OCI-LY3 (cell line): ENCODE measurements at regions not wholly inside any gene's neighbourhood (a gene's known extent, or its start where the extent isn't known, plus 50 kb on each side); places are given as distances from the start of the nearest gene placed in this dataset.
A peak's percentile ranks its signal among the peaks of the same experiment; 100 is the strongest.

Experiments used
- H2AFZ ChIP-seq: fragments of 200-600, 300-600 bp; shearing (Covaris generic); 2 replicates; pipeline ENCODE4 v1.6.0; 2014; ENCODE audit warnings: antibody characterized with exemption, low read depth, low read length
- H3K27ac ChIP-seq: fragments of 200-600, 300-600 bp; sonication (generic); 2 replicates; pipeline ENCODE4 v1.5.1; 2014; ENCODE audit warnings: mild to moderate bottlenecking, low read length, moderate library complexity, mixed read lengths
- H3K27me3 ChIP-seq: fragments of 200-600, 300-600 bp; sonication (generic); 2 replicates; pipeline ENCODE4 v1.6.1; 2014; ENCODE audit warnings: low read depth, low read length, mixed read lengths
- H3K36me3 ChIP-seq: fragments of 200-600, 300-600 bp; sonication (generic); replicated peaks from 2 replicates; pipeline ENCODE3; 2014; ENCODE audit warnings: low read depth, low read length, mixed read lengths
- H3K4me1 ChIP-seq: fragments of 300-600, 200-600 bp; sonication (generic); 2 replicates; pipeline ENCODE4 v1.6.1; 2014; ENCODE audit warnings: low read length, mixed read lengths
- H3K4me2 ChIP-seq: fragments of 200-600, 300-600 bp; sonication (generic); 2 replicates; pipeline ENCODE4 v1.6.1; 2014; ENCODE audit warnings: low read length, mixed read lengths
- H3K4me3 ChIP-seq: fragments of 300-600, 200-600 bp; sonication (generic); 2 replicates; pipeline ENCODE4 v1.5.1; 2014; ENCODE audit warnings: antibody characterized with exemption, mild to moderate bottlenecking, low read length, moderate library complexity
- H3K79me2 ChIP-seq: fragments of 300-600, 200-600 bp; shearing (Covaris generic); 2 replicates; pipeline ENCODE4 v1.6.1; 2014; ENCODE audit warnings: mild to moderate bottlenecking, low read length, mixed read lengths
- H3K9ac ChIP-seq: fragments of 300-600, 200-600 bp; shearing (Covaris generic); 2 replicates; pipeline ENCODE4 v1.6.0; 2014; ENCODE audit warnings: mild to moderate bottlenecking, low read length, moderate library complexity
- H3K9me3 ChIP-seq: fragments of 200-600, 300-600 bp; shearing (Covaris generic); 2 replicates; pipeline ENCODE4 v1.6.1; 2014; ENCODE audit warnings: low read length, mixed read lengths; ENCODE audit not compliant: insufficient read depth
- H4K20me1 ChIP-seq: fragments of 200-600, 300-600 bp; sonication (generic); 2 replicates; pipeline ENCODE4 v1.6.1; 2016; ENCODE audit warnings: low read length, mixed read lengths; ENCODE audit not compliant: insufficient read depth
- EZH2phosphoT487 ChIP-seq: fragments of 200-600 bp; shearing (Covaris generic); IDR thresholded peaks from 2 replicates; pipeline ENCODE4 v1.6.1; 2018; ENCODE audit warnings: antibody characterized with exemption, mixed run types, low read depth
- TF ChIP-seq, protein P1 (sequence below): fragments of 200-600, 300-600 bp; sonication (generic); IDR thresholded peaks from 2 replicates; pipeline ENCODE4 v1.5.1; 2014; ENCODE audit warnings: antibody characterized with exemption, low read length, low read depth

DNA sequence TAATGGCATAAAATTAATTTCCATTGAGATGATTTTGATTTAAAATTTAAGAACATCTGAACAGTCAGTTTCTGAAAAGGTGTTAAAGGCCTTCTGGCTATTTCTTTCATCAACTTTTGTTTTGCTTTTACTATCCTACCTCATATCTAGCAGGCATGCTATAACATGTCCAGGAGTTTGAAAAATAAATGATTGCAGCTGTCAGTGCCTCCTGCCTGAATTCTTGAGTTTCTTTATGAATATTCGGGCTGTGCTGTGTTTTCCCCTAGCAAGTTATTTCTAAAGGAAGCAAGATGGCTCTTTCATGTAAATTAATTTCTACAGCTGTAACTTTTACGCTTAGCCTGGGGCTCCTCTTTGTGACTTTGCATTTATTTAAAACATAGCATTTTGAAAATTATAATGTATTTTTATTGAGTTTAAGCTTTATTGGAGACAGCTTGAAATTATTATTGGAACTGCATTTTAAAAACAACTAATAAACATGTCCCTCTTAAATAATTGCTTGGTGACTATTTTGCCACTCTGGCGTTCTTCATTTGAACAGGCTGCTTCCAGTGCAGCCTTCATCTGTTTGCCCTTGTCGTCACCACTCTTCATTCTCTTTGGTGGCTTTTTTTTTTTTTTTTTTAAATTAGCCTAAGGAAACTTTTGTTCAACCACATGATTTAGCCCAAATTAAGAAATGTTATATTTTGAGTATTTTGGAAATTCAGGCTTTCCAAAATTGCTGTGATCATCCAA lies 1083.4 kb upstream of the LRRN3 start:
- no peaks in the 10 kb centered on the region for H3K79me2 ChIP-seq
- peaks cover 12% of the 10 kb centered on the region for H3K4me1 ChIP-seq
- H3K4me2 ChIP-seq: peak overlapping the region; percentile 20
- no peaks in the 10 kb centered on the region for H3K27me3 ChIP-seq
- no peak for TF ChIP-seq EZH2phosphoT487
- TF ChIP-seq, protein P1, sequence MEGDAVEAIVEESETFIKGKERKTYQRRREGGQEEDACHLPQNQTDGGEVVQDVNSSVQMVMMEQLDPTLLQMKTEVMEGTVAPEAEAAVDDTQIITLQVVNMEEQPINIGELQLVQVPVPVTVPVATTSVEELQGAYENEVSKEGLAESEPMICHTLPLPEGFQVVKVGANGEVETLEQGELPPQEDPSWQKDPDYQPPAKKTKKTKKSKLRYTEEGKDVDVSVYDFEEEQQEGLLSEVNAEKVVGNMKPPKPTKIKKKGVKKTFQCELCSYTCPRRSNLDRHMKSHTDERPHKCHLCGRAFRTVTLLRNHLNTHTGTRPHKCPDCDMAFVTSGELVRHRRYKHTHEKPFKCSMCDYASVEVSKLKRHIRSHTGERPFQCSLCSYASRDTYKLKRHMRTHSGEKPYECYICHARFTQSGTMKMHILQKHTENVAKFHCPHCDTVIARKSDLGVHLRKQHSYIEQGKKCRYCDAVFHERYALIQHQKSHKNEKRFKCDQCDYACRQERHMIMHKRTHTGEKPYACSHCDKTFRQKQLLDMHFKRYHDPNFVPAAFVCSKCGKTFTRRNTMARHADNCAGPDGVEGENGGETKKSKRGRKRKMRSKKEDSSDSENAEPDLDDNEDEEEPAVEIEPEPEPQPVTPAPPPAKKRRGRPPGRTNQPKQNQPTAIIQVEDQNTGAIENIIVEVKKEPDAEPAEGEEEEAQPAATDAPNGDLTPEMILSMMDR: no peak
- H3K36me3 ChIP-seq: no peaks in the 10 kb centered on the region
- H2AFZ ChIP-seq: no peak overlapping the region
- H3K9ac ChIP-seq: no peak overlapping the region
- no peaks in the 10 kb centered on the region for H4K20me1 ChIP-seq
- no peaks in the 10 kb centered on the region for H3K9me3 ChIP-seq
- H3K4me3 ChIP-seq: no peak overlapping the region
- H3K27ac ChIP-seq: no peak overlapping the region

DNA sequence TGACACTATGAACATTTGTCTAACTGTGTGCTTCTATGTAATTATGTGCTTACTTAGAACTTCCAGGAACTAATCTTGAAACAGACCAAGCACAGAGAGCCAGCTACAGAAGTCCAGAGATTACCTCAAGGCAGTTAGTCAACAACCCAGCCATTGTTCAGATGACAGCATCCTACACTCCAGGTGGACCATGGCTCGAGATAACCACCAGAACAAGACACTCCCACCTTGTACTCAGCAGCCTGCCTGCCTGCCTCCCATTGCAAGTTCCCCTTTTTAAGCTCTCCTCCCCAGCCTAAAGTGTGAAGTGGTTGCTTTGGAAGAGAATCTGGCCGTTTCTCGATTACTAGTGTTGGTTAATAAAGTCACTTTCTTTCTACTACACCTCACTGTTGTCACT lies 1080.6 kb upstream of the LRRN3 start:
- Histone ChIP-seq H3K36me3 (no peaks in the 10 kb centered on the region), H3K4me3 (no peak overlapping the region), H3K9me3 (no peaks in the 10 kb centered on the region), H3K27ac (no peak overlapping the region), H4K20me1 (no peaks in the 10 kb centered on the region), H2AFZ (peak overlapping the region; percentile 8; the same call in 1 of the 2 replicates), H3K4me2 (peak overlapping the region; percentile 1; the same call in 1 of the 2 replicates), H3K27me3 (no peaks in the 10 kb centered on the region), H3K9ac (no peak overlapping the region), H3K79me2 (no peaks in the 10 kb centered on the region), H3K4me1 (peaks cover 12% of the 10 kb centered on the region)
- TF ChIP-seq, protein P1: no peak
- no peak for TF ChIP-seq EZH2phosphoT487

DNA sequence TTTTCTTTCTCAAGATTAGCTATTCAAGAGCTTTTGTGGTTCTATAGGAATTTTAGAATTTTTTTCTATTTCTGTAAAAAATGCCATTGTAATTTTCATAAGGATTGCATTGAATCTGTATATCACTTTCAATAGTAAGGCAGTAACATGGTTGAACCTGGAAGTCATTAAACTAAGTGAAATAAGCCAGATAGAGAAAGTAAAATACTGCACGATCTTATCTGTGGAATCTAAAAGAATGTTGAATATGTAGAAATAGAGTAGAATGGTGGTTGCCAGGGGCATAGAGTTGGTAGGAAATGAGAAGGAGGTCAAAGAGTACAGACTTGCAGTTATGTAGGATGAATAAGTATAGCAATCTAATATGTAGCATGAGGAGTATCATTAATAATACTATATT lies 1073.5 kb upstream of the LRRN3 start:
- H3K79me2 ChIP-seq: no peaks in the 10 kb centered on the region
- no peak overlapping the region for H3K4me3 ChIP-seq

DNA sequence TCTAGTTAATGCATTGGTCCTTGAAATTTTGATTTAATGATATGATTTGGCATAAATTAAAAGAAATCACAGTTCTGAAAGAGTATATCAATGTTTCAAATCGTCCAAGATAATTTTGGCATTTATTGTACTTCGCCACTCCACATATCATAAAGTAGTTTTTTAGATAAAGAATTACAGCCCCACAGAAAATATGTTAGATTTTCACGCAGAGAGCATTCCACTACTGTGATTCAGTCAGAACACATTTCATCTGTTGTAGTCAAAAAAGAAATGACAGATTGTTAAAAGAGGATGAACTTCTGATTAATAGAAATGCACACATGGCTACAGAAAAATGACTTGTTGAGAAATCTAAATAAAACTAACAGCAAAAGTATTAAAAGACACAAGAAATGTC lies 1063.5 kb upstream of the LRRN3 start:
- Histone ChIP-seq H3K9ac (no peak overlapping the region), H3K4me2 (no peak overlapping the region), H3K79me2 (no peaks in the 10 kb centered on the region), H4K20me1 (no peaks in the 10 kb centered on the region), H3K4me3 (no peak overlapping the region), H3K36me3 (no peaks in the 10 kb centered on the region), H3K4me1 (peaks cover 10% of the 10 kb centered on the region), H3K27ac (no peak overlapping the region), H3K27me3 (no peaks in the 10 kb centered on the region), H2AFZ (no peak overlapping the region), H3K9me3 (no peaks in the 10 kb centered on the region)
- TF ChIP-seq, protein P1: no peak
- TF ChIP-seq EZH2phosphoT487: no peak

More for the DNA sequence above, 1073.5 kb upstream of the LRRN3 start:
- Histone ChIP-seq H3K36me3 (no peaks in the 10 kb centered on the region), H3K9ac (no peak overlapping the region), H3K4me2 (no peak overlapping the region), H3K27ac (no peak overlapping the region), H3K4me1 (peaks cover under 1% of the 10 kb centered on the region), H2AFZ (no peak overlapping the region), H4K20me1 (no peaks in the 10 kb centered on the region), H3K27me3 (no peaks in the 10 kb centered on the region), H3K9me3 (no peaks in the 10 kb centered on the region)
- no peak for TF ChIP-seq EZH2phosphoT487
- TF ChIP-seq, protein P1: no peak
